ENCODE measurements at regions not wholly inside any gene's neighbourhood (a gene's known extent, or its start where the extent isn't known, plus 50 kb on each side); places are given as distances from the start of the nearest gene placed in this dataset.
"Not testable (repeated sequence)": the region's sequence is repeated elsewhere in the genome, so short reads cannot be mapped to it uniquely, and the experiment has no call there.

- not testable (repeated sequence) for TF ChIP-seq CTCF, POLR2A (IDR thresholded peaks at IDR 0.05)
Observed at GRCh38 chr20:48372851-48373554, 454.8 kb downstream of the PREX1 start.

Data from right lobe of liver (tissue), 4 donors.